Fibroblast of pulmonary artery (primary cell): ENCODE measurements at regions not wholly inside any gene's neighbourhood (a gene's known extent, or its start where the extent isn't known, plus 50 kb on each side); places are given as distances from the start of the nearest gene placed in this dataset.
"Not testable (repeated sequence)": the region's sequence is repeated elsewhere in the genome, so short reads cannot be mapped to it uniquely, and the experiment has no call there.

Experiments
- DNase-seq: peaks from one replicate; pipeline ENCODE4 v3.0.0-alpha.2; 2010; ENCODE audit warnings: low read depth
- H3K4me3 ChIP-seq: replicated peaks from 2 replicates; pipeline ENCODE4 v1.5.1; 2011; ENCODE audit warnings: low read depth, mild to moderate bottlenecking, control low read depth, low read length, moderate library complexity
- CTCF ChIP-seq: IDR thresholded peaks from 2 replicates; pipeline ENCODE4 v1.5.1; 2011; ENCODE audit warnings: mild to moderate bottlenecking, control low read depth, low read length, inconsistent platforms; ENCODE audit errors: missing control alignments

DNA sequence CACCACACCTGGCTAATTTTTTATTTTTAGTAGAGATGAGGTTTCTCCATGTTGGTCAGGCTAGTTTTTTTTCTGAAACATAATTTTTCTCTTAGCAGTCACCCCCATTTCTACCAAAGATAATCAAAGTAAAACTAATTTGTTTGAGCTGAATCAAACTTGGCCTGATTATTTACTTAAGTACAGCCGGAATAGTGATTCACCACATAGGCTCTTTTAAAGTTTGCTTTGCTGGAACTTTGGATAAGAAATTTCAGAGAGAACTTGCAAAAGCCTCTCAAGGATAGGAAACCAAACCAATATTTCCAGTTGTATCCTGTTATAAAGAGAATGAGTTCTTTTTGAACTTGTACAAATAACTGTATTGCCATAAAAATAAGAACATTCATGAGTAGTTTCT lies 105.0 kb upstream of the SYNCRIP start:
- H3K4me3 ChIP-seq: no peak overlapping the region
- DNase-seq: peak; percentile 53
- no peak for TF ChIP-seq CTCF

GRCh38 chr6:85747093-85747492 lies 104.4 kb upstream of the SYNCRIP start:
- no peak for TF ChIP-seq CTCF
- peak; percentile 28 for DNase-seq
- no peak overlapping the region for H3K4me3 ChIP-seq

GRCh38 chr6:85744433-85744970 lies 101.8 kb upstream of the SYNCRIP start:
- no peak for TF ChIP-seq CTCF
- no peak for DNase-seq
- no peak overlapping the region for H3K4me3 ChIP-seq

DNA sequence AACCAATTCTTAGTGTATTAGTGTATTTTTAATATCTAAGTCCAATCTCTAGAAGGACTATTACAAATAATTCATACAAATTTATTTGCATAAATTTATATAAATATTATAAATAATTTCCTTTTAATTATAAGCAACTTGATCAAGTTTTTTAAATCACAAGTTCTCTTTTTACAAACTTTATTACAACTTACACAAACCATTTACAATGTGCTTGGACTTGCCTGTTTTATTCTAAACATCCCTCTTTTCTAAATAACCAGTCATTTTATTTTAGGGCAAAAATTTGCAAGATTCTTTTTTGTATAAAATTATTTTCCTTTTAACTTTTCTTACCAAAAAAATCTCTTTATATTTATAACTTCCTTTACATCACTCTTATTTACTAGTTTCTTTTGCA lies 83.5 kb upstream of the SYNCRIP start:
- DNase-seq: no peak
- TF ChIP-seq CTCF: no peak
- no peak overlapping the region for H3K4me3 ChIP-seq

GRCh38 chr6:85715797-85716196 lies 73.1 kb upstream of the SYNCRIP start:
- no peak for TF ChIP-seq CTCF
- no peak for DNase-seq

GRCh38 chr6:85714893-85715530 lies 72.3 kb upstream of the SYNCRIP start:
- no peak for DNase-seq
- no peak overlapping the region for H3K4me3 ChIP-seq
- no peak for TF ChIP-seq CTCF

More at GRCh38 chr6:85715797-85716196, 73.1 kb upstream of the SYNCRIP start:
- H3K4me3 ChIP-seq: no peak overlapping the region

GRCh38 chr6:85712346-85712745 lies 69.7 kb upstream of the SYNCRIP start:
- no peak for TF ChIP-seq CTCF
- DNase-seq: no peak

DNA sequence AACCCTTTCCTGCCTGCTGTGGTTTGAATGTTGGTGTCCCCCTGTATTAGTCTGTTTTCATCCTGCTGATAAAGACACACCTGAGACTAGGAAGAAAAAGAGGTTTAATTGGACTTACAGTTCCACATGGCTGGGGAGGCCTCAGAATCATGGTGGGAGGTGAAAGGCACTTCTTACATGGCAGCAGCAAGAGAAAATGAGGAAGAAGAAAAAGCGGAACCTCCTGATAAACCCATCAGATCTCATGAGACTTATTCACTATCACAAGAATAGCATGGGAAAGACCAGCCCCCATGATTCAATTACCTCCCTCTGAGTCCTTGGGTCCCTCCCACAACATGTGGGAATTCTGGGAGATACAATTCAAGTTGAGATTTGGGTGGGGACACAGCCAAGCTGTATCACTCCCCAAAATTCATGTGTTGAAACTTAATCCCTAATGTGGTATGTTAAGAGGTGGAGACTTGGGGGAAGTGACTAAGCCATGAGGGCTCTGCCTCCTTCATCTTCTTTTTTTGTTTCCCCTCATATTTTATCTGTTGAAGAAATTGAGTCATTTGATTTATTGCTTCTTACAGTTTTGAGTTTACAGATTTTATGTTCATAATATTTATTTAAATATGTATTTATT lies 64.9 kb upstream of the SYNCRIP start:
- not testable (repeated sequence) for DNase-seq

More at GRCh38 chr6:85712346-85712745, 69.7 kb upstream of the SYNCRIP start:
- no peak overlapping the region for H3K4me3 ChIP-seq

More for the DNA sequence above, 64.9 kb upstream of the SYNCRIP start:
- not testable (repeated sequence) for H3K4me3 ChIP-seq
